ENCODE measurements at regions not wholly inside any gene's neighbourhood (a gene's known extent, or its start where the extent isn't known, plus 50 kb on each side); places are given as distances from the start of the nearest gene placed in this dataset.

GRCh38 chr2:47243596-47244323 is 67.4 kb upstream of the CALM2 start:
- DNase-seq (no peak), ATAC-seq (no peak)
- intact Hi-C loops (cut with micrococcal nuclease), result no loop called here

DNA sequence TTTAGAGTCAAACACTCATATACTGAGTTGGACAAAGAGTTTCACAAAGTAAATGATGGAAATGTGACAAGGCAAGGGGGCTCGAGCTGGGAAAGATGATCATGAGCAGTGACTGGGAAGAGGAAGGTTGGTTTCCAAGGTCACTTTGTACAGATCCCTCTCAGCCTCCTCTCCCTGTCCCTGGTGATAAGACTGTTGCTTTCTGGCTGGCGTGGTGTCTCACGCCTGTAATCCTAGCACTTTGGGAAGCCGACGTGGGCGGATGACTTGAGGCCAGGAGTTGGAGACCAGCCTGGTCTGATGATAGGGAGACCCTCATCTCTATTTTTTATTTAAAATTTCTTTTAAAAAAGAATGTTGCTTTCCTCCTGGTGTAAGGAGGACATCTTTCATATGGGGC is 65.4 kb upstream of the CALM2 start:
- intact Hi-C loops (cut with micrococcal nuclease), result loop anchor here (2.0 kb wide), 1 partner anchor 63 kb away; no protein-coding TSS in a partner anchor
- ATAC-seq, result no peak
- DNase-seq, result no peak

DNA sequence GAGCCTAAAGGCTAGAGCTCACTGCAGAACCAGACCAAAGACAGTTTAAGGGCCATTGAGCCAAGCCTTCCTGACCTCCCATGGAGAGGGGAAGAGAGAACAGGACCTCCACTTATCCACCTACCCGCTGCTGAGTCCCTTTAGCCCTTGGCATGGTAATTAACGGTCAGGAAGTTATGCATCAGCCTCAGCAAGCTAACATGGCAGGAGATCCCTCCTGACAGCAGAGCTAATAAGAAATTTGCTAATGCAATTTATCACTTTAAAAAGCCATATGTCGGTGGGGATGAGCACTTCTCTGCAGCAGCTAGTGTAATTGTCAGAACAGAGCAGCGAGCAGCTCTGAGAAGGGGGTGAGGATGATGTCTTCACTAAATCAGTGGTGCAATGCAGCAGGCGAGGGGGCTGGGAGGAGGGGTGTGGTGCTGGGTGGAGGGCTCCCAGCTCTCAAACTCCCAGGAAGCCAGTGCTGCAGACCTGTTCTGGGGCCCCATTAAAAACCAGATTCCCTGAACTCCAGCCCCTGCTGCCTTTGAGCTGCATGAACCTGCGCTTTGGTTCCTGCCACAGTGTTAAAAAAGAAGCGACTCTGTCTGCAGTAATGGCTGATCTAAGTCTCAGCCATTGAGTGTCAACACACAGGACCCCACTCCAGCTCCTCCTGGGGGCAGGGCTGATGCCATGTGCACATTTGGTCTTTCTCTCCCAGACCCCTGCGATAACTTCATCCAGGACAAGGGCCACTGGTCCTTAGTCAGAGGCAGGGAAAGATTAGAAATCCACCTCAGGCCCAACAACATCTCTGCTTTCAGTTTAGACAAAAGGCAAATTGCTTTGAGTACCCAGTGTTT is 63.0 kb upstream of the CALM2 start:
- intact Hi-C loops (cut with micrococcal nuclease), result no loop called here
- no peak for ATAC-seq
- DNase-seq, result no peak

- intact Hi-C loops (cut with micrococcal nuclease), result no loop called here
- DNase-seq, result no peak
- ATAC-seq, result no peak
These were observed 62.3 kb upstream of the CALM2 start for GRCh38 chr2:47238638-47239037.

GRCh38 chr2:47237375-47238334 is 61.3 kb upstream of the CALM2 start:
- peak; percentile 90 for ATAC-seq
- DNase-seq, result peak; percentile 71
- intact Hi-C loops (cut with micrococcal nuclease), result no loop called here

DNA sequence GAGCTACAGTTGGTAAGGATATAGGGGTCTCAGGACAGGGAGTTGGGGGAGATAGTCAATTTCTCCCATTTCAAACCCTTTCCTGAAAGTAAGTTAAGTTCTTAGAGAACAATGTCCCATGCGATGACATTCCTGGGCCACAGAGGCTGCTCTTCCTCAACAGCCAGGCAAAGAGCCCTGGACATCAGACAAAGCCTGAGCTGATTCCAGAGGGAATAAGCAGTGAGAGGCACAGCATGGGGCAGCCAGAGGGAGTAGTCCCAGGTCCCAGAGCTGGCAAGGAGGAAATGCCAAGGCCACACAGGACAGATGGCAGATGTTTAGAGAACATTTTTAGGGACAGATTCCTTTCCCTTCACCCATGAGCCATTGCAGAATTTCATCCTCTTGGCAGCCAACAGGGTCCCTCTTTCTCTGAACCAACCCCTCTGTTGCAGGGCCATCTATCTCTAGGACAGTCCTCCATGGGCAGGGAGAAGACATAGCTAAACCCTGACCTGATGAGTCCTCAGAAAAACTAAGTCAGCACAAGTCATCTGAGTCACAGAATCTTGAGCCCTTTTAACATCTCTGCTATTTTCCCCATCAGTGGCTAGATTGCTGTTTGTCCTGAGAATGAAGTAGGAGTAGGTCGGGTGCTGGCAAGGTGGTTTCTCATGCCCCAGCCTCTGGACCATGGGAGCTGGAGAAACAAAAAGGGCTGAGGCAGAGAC is 60.3 kb upstream of the CALM2 start:
- intact Hi-C loops (cut with micrococcal nuclease), result no loop called here
- DNase-seq (no peak), ATAC-seq (no peak)

DNA sequence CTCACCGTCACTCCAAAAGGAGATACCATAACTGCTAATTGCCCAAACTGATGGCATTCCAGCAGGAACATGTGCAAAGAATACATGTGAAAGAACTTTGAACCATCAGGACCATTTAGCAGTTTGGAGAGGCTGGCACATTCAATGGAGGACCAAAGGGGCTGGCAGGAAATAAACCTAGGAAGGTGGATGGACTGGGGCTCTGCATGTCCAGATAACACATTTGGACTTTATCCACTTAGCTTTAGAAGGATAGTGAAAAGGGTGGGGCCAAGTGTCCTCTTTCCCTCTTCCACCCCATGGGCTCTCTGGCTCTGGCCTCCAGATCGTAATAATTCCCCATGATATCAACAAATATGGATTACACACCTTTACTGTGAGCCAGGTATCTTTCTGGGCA is 58.8 kb upstream of the CALM2 start:
- intact Hi-C loops (cut with micrococcal nuclease), result no loop called here
- no peak for DNase-seq
- no peak for ATAC-seq

DNA sequence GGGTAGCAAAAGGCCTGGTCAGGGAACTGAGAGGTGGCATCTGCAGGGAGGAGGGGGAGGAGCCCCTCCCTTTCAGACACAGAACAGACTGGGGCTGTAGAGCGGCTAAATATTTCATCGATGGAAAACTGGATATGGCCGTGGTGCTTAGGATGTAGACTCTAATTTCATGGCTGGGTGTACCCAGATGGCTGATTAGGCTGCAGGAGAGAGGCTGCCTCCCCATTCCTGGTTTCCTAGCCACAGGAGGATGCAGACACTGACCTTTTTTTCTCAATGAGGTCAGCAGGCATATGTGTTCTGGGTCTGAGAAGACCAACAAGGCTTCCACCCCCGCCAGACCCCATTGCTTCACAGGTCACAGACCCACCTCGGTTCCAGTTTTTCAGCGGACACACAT is 58.1 kb upstream of the CALM2 start:
- intact Hi-C loops (cut with micrococcal nuclease), result no loop called here
- no peak for DNase-seq
- no peak for ATAC-seq

GRCh38 chr2:47232738-47233415 is 56.6 kb upstream of the CALM2 start:
- DNase-seq, result no peak
- intact Hi-C loops (cut with micrococcal nuclease), result no loop called here
- ATAC-seq, result no peak

GRCh38 chr2:47230418-47230817 is 54.1 kb upstream of the CALM2 start:
- peak; percentile 68 for DNase-seq
- intact Hi-C loops (cut with micrococcal nuclease), result no loop called here
- peak; percentile 89 for ATAC-seq

GRCh38 chr2:47227532-47228279 is 51.4 kb upstream of the CALM2 start:
- no peak for ATAC-seq
- intact Hi-C loops (cut with micrococcal nuclease), result no loop called here
- no peak for DNase-seq

- intact Hi-C loops (cut with micrococcal nuclease), result no loop called here
- DNase-seq (no peak), ATAC-seq (no peak)
These were observed 50.6 kb upstream of the CALM2 start for GRCh38 chr2:47226923-47227220.

DNA sequence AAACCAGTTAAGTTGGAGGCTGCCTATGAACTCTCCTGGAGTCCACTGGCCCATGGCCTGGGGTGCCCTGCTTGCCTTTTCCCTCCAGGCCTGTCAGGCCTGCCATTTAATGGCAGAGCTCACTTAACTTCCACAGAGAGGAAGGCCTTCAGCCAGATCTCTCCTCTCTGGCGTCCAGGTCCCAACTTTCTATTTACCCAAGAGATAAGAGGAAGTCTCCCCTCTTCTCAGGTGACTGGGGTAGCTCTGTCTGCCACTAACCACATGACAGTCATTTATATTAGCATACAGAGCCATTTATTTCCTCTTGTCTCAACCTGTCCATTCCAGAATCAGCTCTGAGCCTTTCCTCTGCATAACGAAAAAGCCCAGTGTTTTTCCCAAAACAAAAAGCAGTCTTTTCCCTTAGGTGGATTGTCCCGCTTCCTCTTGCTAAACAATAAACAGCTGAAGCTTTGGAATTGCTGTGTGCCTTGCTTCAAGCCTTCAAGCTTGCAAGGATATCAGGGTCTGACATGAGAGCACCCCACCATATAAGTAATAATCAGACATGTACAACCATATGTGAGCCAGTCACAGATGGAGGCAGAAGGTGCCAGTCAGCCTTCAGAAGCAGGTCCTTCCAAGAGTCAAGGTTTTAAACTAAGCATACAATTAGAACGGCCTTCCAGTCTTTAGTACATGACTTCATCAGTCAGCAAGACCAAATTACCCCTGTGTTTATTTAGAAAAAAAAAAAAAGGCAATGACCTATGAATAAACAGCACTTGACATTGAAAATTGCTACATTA is 50.0 kb upstream of the CALM2 start:
- DNase-seq (no peak), ATAC-seq (no peak)
- intact Hi-C loops (cut with micrococcal nuclease), result no loop called here

All from left ventricle myocardium superior (tissue), 1 donor.